H1 (cell line): ENCODE measurements at regions not wholly inside any gene's neighbourhood (a gene's known extent, or its start where the extent isn't known, plus 50 kb on each side); places are given as distances from the start of the nearest gene placed in this dataset.

Experiments
- CBX8 ChIP-seq: fragments of 300-800, 300-1000 bp; sonication (generic); IDR thresholded peaks from 2 replicates; pipeline ENCODE4 v1.7.1; 2016; ENCODE audit warnings: low read depth, low read length, borderline replicate concordance
- JUN ChIP-seq: IDR thresholded peaks from 2 replicates; pipeline ENCODE4 v1.6.1; 2011; ENCODE audit warnings: low read depth, mild to moderate bottlenecking, improper control_type of control experiment, low read length
- POLR2AphosphoS5 ChIP-seq: IDR thresholded peaks from 2 replicates; pipeline ENCODE4 v1.6.1; 2011; ENCODE audit warnings: low read depth, low read length
- SAP30 ChIP-seq: fragments of 300-600 bp; sonication (generic); IDR thresholded peaks from 2 replicates; pipeline ENCODE4 v1.7.1; 2012; ENCODE audit warnings: low read length, moderate library complexity, mild to moderate bottlenecking, inconsistent platforms; ENCODE audit not compliant: insufficient read depth, insufficient replicate concordance
- SIN3A ChIP-seq, 2 experiments: IDR thresholded peaks in 1 of 2; conservative IDR thresholded peaks in 1 of 2; 2 replicates each; pipeline ENCODE4 v1.6.1; 2011 to 2012; ENCODE audit warnings: low read length in 2 of 2, improper control_type of control experiment in 1 of 2, low read depth in 1 of 2, mild to moderate bottlenecking in 1 of 2
- TAF1 ChIP-seq: IDR thresholded peaks from 2 replicates; pipeline ENCODE4 v1.6.1; 2011; ENCODE audit warnings: mild to moderate bottlenecking, low read depth, low read length
- TBP ChIP-seq: IDR thresholded peaks from 2 replicates; pipeline ENCODE4 v1.6.1; 2011; ENCODE audit warnings: low read depth, low read length, improper control_type of control experiment
- TF ChIP-seq, protein P1 (sequence below): fragments of 300-600 bp; sonication (generic); IDR thresholded peaks from 2 replicates; pipeline ENCODE4 v1.7.1; 2012; ENCODE audit warnings: low read length, moderate library complexity, mild to moderate bottlenecking, inconsistent platforms; ENCODE audit not compliant: insufficient replicate concordance

GRCh38 chr21:16674949-16675348 is 837.9 kb upstream of the CXADR start (continued):
- TF ChIP-seq, protein P1, sequence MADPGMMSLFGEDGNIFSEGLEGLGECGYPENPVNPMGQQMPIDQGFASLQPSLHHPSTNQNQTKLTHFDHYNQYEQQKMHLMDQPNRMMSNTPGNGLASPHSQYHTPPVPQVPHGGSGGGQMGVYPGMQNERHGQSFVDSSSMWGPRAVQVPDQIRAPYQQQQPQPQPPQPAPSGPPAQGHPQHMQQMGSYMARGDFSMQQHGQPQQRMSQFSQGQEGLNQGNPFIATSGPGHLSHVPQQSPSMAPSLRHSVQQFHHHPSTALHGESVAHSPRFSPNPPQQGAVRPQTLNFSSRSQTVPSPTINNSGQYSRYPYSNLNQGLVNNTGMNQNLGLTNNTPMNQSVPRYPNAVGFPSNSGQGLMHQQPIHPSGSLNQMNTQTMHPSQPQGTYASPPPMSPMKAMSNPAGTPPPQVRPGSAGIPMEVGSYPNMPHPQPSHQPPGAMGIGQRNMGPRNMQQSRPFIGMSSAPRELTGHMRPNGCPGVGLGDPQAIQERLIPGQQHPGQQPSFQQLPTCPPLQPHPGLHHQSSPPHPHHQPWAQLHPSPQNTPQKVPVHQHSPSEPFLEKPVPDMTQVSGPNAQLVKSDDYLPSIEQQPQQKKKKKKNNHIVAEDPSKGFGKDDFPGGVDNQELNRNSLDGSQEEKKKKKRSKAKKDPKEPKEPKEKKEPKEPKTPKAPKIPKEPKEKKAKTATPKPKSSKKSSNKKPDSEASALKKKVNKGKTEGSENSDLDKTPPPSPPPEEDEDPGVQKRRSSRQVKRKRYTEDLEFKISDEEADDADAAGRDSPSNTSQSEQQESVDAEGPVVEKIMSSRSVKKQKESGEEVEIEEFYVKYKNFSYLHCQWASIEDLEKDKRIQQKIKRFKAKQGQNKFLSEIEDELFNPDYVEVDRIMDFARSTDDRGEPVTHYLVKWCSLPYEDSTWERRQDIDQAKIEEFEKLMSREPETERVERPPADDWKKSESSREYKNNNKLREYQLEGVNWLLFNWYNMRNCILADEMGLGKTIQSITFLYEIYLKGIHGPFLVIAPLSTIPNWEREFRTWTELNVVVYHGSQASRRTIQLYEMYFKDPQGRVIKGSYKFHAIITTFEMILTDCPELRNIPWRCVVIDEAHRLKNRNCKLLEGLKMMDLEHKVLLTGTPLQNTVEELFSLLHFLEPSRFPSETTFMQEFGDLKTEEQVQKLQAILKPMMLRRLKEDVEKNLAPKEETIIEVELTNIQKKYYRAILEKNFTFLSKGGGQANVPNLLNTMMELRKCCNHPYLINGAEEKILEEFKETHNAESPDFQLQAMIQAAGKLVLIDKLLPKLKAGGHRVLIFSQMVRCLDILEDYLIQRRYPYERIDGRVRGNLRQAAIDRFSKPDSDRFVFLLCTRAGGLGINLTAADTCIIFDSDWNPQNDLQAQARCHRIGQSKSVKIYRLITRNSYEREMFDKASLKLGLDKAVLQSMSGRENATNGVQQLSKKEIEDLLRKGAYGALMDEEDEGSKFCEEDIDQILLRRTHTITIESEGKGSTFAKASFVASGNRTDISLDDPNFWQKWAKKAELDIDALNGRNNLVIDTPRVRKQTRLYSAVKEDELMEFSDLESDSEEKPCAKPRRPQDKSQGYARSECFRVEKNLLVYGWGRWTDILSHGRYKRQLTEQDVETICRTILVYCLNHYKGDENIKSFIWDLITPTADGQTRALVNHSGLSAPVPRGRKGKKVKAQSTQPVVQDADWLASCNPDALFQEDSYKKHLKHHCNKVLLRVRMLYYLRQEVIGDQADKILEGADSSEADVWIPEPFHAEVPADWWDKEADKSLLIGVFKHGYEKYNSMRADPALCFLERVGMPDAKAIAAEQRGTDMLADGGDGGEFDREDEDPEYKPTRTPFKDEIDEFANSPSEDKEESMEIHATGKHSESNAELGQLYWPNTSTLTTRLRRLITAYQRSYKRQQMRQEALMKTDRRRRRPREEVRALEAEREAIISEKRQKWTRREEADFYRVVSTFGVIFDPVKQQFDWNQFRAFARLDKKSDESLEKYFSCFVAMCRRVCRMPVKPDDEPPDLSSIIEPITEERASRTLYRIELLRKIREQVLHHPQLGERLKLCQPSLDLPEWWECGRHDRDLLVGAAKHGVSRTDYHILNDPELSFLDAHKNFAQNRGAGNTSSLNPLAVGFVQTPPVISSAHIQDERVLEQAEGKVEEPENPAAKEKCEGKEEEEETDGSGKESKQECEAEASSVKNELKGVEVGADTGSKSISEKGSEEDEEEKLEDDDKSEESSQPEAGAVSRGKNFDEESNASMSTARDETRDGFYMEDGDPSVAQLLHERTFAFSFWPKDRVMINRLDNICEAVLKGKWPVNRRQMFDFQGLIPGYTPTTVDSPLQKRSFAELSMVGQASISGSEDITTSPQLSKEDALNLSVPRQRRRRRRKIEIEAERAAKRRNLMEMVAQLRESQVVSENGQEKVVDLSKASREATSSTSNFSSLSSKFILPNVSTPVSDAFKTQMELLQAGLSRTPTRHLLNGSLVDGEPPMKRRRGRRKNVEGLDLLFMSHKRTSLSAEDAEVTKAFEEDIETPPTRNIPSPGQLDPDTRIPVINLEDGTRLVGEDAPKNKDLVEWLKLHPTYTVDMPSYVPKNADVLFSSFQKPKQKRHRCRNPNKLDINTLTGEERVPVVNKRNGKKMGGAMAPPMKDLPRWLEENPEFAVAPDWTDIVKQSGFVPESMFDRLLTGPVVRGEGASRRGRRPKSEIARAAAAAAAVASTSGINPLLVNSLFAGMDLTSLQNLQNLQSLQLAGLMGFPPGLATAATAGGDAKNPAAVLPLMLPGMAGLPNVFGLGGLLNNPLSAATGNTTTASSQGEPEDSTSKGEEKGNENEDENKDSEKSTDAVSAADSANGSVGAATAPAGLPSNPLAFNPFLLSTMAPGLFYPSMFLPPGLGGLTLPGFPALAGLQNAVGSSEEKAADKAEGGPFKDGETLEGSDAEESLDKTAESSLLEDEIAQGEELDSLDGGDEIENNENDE = no peak
- TF ChIP-seq CBX8 = no peak
- TF ChIP-seq POLR2AphosphoS5 = no peak
- TF ChIP-seq TBP = no peak
- no peak for TF ChIP-seq SAP30
- no peak for TF ChIP-seq SIN3A (conservative IDR thresholded peaks at IDR 0.05 in 1 of 2, IDR thresholded peaks at IDR 0.05 in 1 of 2; ENCODE audit: low read depth in 1 of 2, low read length in 2 of 2)
- no peak for TF ChIP-seq JUN
- no peak for TF ChIP-seq TAF1
- TF ChIP-seq, all 59 proteins: peak for 0
